PC-9 (cell line): ENCODE measurements at regions not wholly inside any gene's neighbourhood (a gene's known extent, or its start where the extent isn't known, plus 50 kb on each side); places are given as distances from the start of the nearest gene placed in this dataset.
A peak's percentile ranks its signal among the peaks of the same experiment; 100 is the strongest.

ENCODE experiments used
- BruUV-seq: library from RNA; stranded (reverse); fragments of 400-500 nt; replicated peaks from 2 replicates; lab custom pipeline; 2021; lab: Mats Ljungman, UMichigan
- CTCF ChIA-PET: fragments of 300-600 bp; sonication (Branson Sonifier 250); formaldehyde crosslinking; loops from one replicate; lab custom pipeline; 2022; ENCODE audit warnings: antibody characterized with exemption; lab: Charles Lee
- POLR2A ChIA-PET: fragments of 300-600 bp; sonication (Branson Sonifier 250); formaldehyde crosslinking; loops from one replicate; lab custom pipeline; 2022; ENCODE audit warnings: antibody characterized with exemption; ENCODE audit not compliant: unreplicated experiment; lab: Charles Lee
- DNase-seq, 2 experiments: peaks; one replicate each; pipeline versions ENCODE4 v3.0.0 to v3.0.0-alpha.2; 2015 to 2022; ENCODE audit warnings: mixed read lengths in 1 of 2
- H2AFZ ChIP-seq: fragments of 200-600 bp; sonication (generic); 2 replicates; pipeline ENCODE4 v1.8.1; 2017; ENCODE audit warnings: antibody characterized with exemption
- H3F3A ChIP-seq: fragments of 200-600 bp; sonication (generic); 2 replicates; pipeline ENCODE4 v1.8.1; 2017; ENCODE audit warnings: antibody characterized with exemption, mild to moderate bottlenecking, low read depth; ENCODE audit not compliant: insufficient read depth
- H3K27ac ChIP-seq: fragments of 200-600 bp; sonication (generic); 2 replicates; pipeline ENCODE4 v1.6.1; 2016; ENCODE audit warnings: mixed run types
- H3K27me3 ChIP-seq: fragments of 200-600 bp; sonication (generic); 2 replicates; pipeline ENCODE4 v1.6.1; 2016; ENCODE audit warnings: low read depth, mixed run types; ENCODE audit not compliant: insufficient read depth
- H3K36me3 ChIP-seq: fragments of 200-600 bp; sonication (generic); 2 replicates; pipeline ENCODE4 v1.6.1; 2016; ENCODE audit warnings: low read depth, mixed run types
- H3K4me1 ChIP-seq: fragments of 200-600 bp; sonication (generic); replicated peaks from 2 replicates; pipeline ENCODE4 v1.6.1; 2016; ENCODE audit warnings: mixed run types; ENCODE audit not compliant: insufficient read depth
- H3K4me2 ChIP-seq: fragments of 200-600 bp; sonication (generic); 2 replicates; pipeline ENCODE4 v1.6.1; 2017; ENCODE audit warnings: mixed run types
- H3K4me3 ChIP-seq: fragments of 200-600 bp; sonication (generic); 2 replicates; pipeline ENCODE4 v1.6.1; 2016; ENCODE audit warnings: mixed run types
- H3K79me2 ChIP-seq: fragments of 200-600 bp; sonication (generic); 2 replicates; pipeline ENCODE4 v1.6.1; 2017; ENCODE audit warnings: low read depth, mixed run types
- H3K9me2 ChIP-seq: fragments of 200-600 bp; sonication (generic); 2 replicates; pipeline ENCODE4 v1.8.1; 2017; ENCODE audit warnings: mild to moderate bottlenecking; ENCODE audit not compliant: insufficient read depth
- H3K9me3 ChIP-seq: fragments of 200-600 bp; sonication (generic); 2 replicates; pipeline ENCODE4 v1.8.1; 2016; ENCODE audit warnings: low read depth; ENCODE audit not compliant: insufficient read depth
- H4K20me1 ChIP-seq: fragments of 200-600 bp; sonication (generic); 2 replicates; pipeline ENCODE4 v1.8.1; 2017; ENCODE audit not compliant: insufficient read depth
- CTCF ChIP-seq: fragments of 200-600 bp; sonication (generic); conservative IDR thresholded peaks from 2 replicates; pipeline ENCODE4 v1.6.1; 2017; ENCODE audit warnings: mixed run types, antibody characterized with exemption, mild to moderate bottlenecking, moderate library complexity
- EZH2 ChIP-seq: fragments of 200-600 bp; sonication (generic); IDR thresholded peaks from 2 replicates; pipeline ENCODE4 v1.8.0; 2017; ENCODE audit warnings: antibody characterized with exemption, low read depth
- intact Hi-C: fragments of 100-400 bp; cut with micrococcal nuclease; formaldehyde crosslinking; loops from one replicate; pipeline ENCODE4 v1.10.0; 2022; ENCODE audit not compliant: unreplicated experiment

- no peak overlapping the region for H3K4me2 ChIP-seq
Observed at GRCh38 chr6:112877134-112878100, 530.3 kb downstream of the RFPL4B start.

GRCh38 chr6:112879920-112880413, 532.8 kb downstream of the RFPL4B start:
- Histone ChIP-seq H3F3A (no peaks in the 10 kb centered on the region), H3K9me3 (no peaks in the 10 kb centered on the region; the same call in none of the 2 replicates), H4K20me1 (no peaks in the 10 kb centered on the region), H3K4me1 (no peaks in the 10 kb centered on the region), H3K4me2 (peak overlapping the region; percentile 53), H3K36me3 (no peaks in the 10 kb centered on the region), H3K4me3 (peak overlapping the region; percentile 47), H3K27ac (peak overlapping the region; percentile 26), H3K27me3 (no peaks in the 10 kb centered on the region), H3K79me2 (no peaks in the 10 kb centered on the region), H2AFZ (peak overlapping the region; percentile 50), H3K9me2 (no peaks in the 10 kb centered on the region)
- POLR2A ChIA-PET = interaction anchor here (0.6 to 0.8 kb wide), 2 partner anchors 34 to 1870 kb away, joined by 4 to 6 read pairs; no protein-coding TSS in a partner anchor
- intact Hi-C loops = loop anchor here (5.0 kb wide), 2 partner anchors 977 to 997 kb away; partner anchors contain the start of gene MARCKS
- BruUV-seq = no TSS peak
- TF ChIP-seq CTCF = peak; percentile 54
- TF ChIP-seq EZH2 = no peak
- CTCF ChIA-PET = no interaction called here
- peak; percentile 53 to 61 for DNase-seq

More at GRCh38 chr6:112877134-112878100, 530.3 kb downstream of the RFPL4B start:
- no peaks in the 10 kb centered on the region for H3K36me3 ChIP-seq
- H4K20me1 ChIP-seq = no peaks in the 10 kb centered on the region
- TF ChIP-seq CTCF (no peak; the same call in 1 of the 2 replicates), EZH2 (no peak)
- no peaks in the 10 kb centered on the region; the same call in 1 of the 2 replicates for H3F3A ChIP-seq
- H3K9me2 ChIP-seq = no peaks in the 10 kb centered on the region
- POLR2A ChIA-PET = no interaction called here
- H3K9me3 ChIP-seq = no peaks in the 10 kb centered on the region; the same call in 1 of the 2 replicates
- H2AFZ ChIP-seq = peak overlapping the region; percentile 28; the same call in 1 of the 2 replicates
- CTCF ChIA-PET = interaction anchor here (0.5 to 0.6 kb wide), 2 partner anchors 189 to 1089 kb away, joined by 3 to 5 read pairs; no protein-coding TSS in a partner anchor
- no peaks in the 10 kb centered on the region for H3K27me3 ChIP-seq
- H3K27ac ChIP-seq = no peak overlapping the region
- no peak for DNase-seq
- intact Hi-C loops = loop anchor here (5.0 kb wide), 2 partner anchors 980 to 1000 kb away; partner anchors contain the start of gene MARCKS
- H3K79me2 ChIP-seq = no peaks in the 10 kb centered on the region
- no TSS peak for BruUV-seq
- no peak overlapping the region for H3K4me3 ChIP-seq
- H3K4me1 ChIP-seq = no peaks in the 10 kb centered on the region

GRCh38 chr6:112881027-112881426, 533.9 kb downstream of the RFPL4B start:
- no peaks in the 10 kb centered on the region; the same call in none of the 2 replicates for H3K9me3 ChIP-seq

More at GRCh38 chr6:112881027-112881426, 533.9 kb downstream of the RFPL4B start:
- Histone ChIP-seq H3K4me1 (no peaks in the 10 kb centered on the region), H3K4me2 (peak overlapping the region; percentile 53), H3F3A (no peaks in the 10 kb centered on the region), H3K4me3 (peak overlapping the region; percentile 47; the same call in 1 of the 2 replicates), H3K27ac (peak overlapping the region; percentile 26), H3K9me2 (no peaks in the 10 kb centered on the region), H4K20me1 (no peaks in the 10 kb centered on the region), H2AFZ (peak overlapping the region; percentile 50; the same call in 1 of the 2 replicates), H3K36me3 (no peaks in the 10 kb centered on the region), H3K27me3 (no peaks in the 10 kb centered on the region), H3K79me2 (no peaks in the 10 kb centered on the region)
- ChIA-PET POLR2A (no interaction called here), CTCF (interaction anchor here (0.7 kb wide), 1 partner anchor 11 kb away, joined by 5 read pairs; no protein-coding TSS in a partner anchor)
- TF ChIP-seq EZH2 = no peak
- DNase-seq = no peak
- no TSS peak for BruUV-seq
- intact Hi-C loops = no loop called here
